GM18505 (cell line): ENCODE measurements at regions not wholly inside any gene's neighbourhood (a gene's known extent, or its start where the extent isn't known, plus 50 kb on each side); places are given as distances from the start of the nearest gene placed in this dataset.
"Not testable (repeated sequence)": the region's sequence is repeated elsewhere in the genome, so short reads cannot be mapped to it uniquely, and the experiment has no call there.

Experiments used
- ATAC-seq: cut with Tn5 transposase; IDR thresholded peaks from one replicate; pipeline ENCODE4 v1.9.1; 2021; ENCODE audit not compliant: unreplicated experiment
- POLR2A ChIP-seq: IDR thresholded peaks from 4 replicates; pipeline ENCODE4 v1.6.1; 2011; ENCODE audit warnings: borderline replicate concordance; ENCODE audit not compliant: insufficient read depth, insufficient read length; ENCODE audit errors: extremely low read depth

DNA sequence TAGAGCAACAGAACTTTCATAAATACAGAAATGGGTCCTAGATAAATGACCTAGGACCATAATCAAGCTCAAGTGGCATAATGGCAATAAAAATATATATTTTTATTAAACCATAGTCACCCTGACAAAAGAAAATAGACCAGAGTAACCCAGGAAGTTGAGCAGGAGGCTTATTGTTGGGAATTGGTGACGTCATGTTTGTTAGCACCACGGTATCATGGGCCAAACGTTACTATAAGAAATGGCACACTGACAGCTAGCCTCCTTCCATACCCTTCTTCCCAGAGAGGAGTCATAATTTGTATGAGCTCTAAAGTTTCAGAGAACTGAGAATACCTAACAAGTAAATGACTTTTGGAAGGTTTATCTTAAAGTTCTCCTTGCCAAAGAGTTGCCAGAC, 1698.2 kb downstream of the REEP3 start:
- ATAC-seq, result no peak
- no peak for TF ChIP-seq POLR2A

DNA sequence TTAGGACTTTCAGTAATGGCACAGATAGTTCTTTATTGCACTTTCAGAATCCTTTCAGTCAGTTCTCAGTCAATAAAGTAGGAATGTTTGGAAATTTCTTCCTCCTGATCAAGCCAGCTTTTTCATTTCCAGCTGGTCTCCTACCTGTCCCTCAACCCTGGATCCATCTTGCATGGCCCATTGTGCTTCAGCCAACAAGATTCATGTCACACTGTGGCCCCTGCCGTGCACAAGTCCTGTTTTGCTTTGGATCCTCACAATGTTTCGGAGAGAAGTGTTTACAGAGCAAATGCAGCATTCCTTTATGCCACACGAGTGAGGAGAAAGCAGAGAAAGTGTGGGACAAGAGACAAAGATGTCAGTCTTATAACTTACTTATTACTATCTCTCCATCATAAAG, 1694.7 kb upstream of the LRRTM3 start:
- no peak for TF ChIP-seq POLR2A
- ATAC-seq, result no peak

DNA sequence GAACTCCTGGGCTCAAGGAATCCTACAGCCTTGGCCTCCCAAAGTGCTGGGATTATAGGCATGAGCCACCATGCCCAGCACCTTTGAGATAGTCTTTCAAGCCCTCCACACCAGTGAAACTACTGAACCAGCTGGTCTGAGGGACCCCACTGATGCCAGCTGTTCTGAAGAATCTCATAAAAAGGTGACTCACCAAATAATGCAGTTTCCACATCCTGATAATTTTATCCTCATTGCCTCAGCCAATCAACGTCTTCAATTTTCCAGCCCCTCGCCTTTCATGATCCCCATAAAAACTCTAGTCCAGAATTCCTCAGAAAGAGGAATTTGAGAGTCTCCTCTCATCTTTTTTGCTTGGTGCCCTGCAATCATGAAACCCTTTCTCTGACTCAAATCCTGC, 1691.6 kb upstream of the LRRTM3 start:
- TF ChIP-seq POLR2A, result no peak

DNA sequence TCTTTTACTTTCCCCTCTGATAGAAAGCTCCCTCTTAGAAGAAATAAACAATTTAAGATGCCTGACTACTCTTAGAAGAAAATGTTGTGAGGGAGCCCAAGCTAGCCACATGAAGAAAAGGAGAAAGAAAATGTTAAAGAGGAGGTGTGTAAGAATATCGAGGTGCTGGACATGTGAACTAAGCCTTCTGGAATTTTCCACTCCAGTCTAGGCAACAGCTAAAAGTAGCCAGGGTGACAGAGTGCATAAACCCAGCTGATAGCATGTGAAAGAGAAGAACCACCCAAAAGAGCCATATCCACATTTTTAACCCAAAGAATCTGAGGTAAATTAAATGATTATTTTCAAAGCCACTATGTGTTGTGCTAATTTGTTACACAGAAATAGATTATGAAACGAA, 1690.6 kb upstream of the LRRTM3 start:
- no peak for TF ChIP-seq POLR2A
- ATAC-seq, result no peak

More for the DNA sequence above, 1691.6 kb upstream of the LRRTM3 start:
- ATAC-seq, result no peak

GRCh38 chr10:65235846-65236245, 1690.0 kb upstream of the LRRTM3 start:
- no peak for ATAC-seq

DNA sequence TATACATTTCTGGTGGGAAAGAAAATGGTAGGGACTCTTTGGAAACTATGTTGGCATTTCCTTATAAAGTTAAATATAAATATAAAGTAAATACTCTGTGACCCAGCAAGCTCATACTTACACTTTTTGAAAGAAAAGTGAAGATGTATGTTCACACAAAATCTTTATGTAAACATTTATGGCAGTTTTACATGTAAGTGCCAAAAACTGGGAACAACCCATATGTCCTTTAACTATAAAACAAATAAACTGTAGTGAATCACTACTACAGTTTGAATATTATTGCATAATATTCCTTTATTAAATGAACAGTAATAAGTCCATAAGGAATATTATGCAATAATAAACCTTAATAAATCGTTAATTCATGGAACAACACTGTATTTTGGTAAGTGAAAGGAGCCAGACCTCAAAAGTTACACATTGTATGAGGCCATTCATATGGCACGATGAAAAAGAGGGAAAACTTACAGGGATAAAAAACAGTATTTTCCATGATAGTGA, 1660.3 kb upstream of the LRRTM3 start:
- ATAC-seq, result no peak
- TF ChIP-seq POLR2A, result no peak

More at GRCh38 chr10:65235846-65236245, 1690.0 kb upstream of the LRRTM3 start:
- no peak for TF ChIP-seq POLR2A

GRCh38 chr10:65269551-65269950, 1656.3 kb upstream of the LRRTM3 start:
- ATAC-seq, result not testable (repeated sequence)

GRCh38 chr10:65270969-65271368, 1654.9 kb upstream of the LRRTM3 start:
- TF ChIP-seq POLR2A, result no peak
- ATAC-seq, result no peak

DNA sequence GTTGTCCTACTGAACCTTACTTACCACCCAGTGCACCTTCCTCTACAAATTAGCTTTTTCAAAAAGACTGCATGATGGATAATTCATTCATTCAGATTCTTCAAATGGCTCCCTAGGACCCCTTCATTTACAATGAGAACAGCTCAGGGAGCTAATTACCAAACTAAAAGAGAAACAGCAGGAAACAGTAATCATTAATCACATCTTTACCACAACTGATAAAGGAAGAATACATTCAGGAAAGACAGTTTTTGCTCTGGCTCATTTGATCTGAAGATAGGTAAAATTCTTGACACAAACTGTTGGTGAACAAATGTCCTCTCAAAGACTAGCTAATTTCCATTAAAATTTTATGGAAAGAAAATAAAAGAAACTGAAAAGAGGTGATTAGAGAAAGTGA, 1652.7 kb upstream of the LRRTM3 start:
- no peak for TF ChIP-seq POLR2A
- ATAC-seq, result no peak

- TF ChIP-seq POLR2A, result no peak
- no peak for ATAC-seq
Measured at GRCh38 chr10:65275296-65275695, 1650.5 kb upstream of the LRRTM3 start.

DNA sequence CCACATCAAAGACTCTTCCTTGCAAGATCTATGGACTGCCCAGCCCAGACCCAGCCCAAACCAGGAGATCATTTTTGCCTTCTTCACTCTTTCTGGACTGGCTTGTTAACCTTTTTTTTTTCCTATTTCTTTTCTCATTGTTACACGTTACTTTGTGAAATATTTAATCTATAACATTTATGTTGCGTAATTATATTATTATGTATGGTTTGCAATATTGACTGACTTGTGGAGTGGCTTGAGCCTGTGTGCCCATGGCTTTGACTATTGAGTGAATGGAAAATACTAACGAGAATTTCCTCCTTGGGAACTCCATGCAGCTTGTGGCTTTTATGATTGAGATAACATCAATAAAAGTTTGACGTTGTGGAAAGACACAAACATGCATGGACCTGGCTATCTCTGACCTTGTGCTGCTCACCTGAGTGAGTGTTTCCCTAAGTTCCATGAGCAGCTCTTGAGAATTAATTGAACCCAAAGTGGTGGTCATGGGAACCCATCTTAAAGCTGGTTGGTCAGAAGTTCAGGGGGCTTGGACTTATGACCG, 1641.3 kb upstream of the LRRTM3 start:
- ATAC-seq, result no peak
- no peak for TF ChIP-seq POLR2A

DNA sequence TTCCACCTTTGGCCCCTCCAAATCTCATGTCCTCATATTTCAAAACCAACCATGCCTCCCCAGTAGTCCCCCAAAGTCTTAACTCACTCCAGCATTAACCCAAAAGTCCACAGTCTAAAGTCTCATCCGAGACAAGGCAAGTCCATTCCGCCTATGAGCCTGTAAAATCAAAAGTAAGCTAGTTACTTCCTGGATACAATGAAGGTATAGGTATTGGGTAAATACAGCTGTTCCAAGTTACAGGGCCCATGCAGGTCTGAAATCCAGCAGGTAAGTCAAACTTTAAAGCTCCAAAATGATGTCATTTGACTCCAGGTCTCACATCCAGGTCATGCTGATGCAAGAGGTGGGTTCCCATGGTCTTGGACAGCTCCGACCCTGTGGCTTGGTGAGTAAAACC, 1640.1 kb upstream of the LRRTM3 start:
- not testable (repeated sequence) for ATAC-seq

DNA sequence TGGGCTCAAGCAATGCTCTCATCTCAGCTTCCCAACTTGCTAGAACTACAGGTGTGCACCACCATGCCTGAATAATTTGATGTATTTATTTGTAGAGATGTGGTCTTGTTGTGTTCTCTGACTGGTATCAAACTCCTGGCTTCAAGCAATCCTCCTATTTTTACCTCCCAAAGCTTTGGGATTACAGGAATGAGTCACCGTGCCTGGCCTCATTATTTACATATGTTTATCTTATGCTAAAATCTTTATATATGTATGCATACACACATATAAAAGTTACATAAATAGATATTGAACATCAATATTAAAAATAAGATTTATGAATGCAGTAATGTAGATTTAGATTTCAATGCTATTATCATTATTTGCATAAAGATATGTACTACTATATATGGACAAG, 1634.5 kb upstream of the LRRTM3 start:
- TF ChIP-seq POLR2A, result no peak
- no peak for ATAC-seq

- no peak for TF ChIP-seq POLR2A
- no peak for ATAC-seq
Measured at GRCh38 chr10:65292551-65292950, 1633.3 kb upstream of the LRRTM3 start.

GRCh38 chr10:65294329-65294728, 1631.5 kb upstream of the LRRTM3 start:
- no peak for TF ChIP-seq POLR2A
- no peak for ATAC-seq
